Breast epithelium (tissue), 4 donors: ENCODE measurements at regions not wholly inside any gene's neighbourhood (a gene's known extent, or its start where the extent isn't known, plus 50 kb on each side); places are given as distances from the start of the nearest gene placed in this dataset.

ENCODE experiments used
- DNase-seq, 2 donors: peaks; one replicate each; pipeline ENCODE4 v3.0.0-alpha.2; 2019; ENCODE audit warnings: low spot score in 2 of 2
- H3K27ac ChIP-seq, 2 donors: fragments of 200-600 bp; sonication (generic) in 1 of 2; one replicate each; pipeline ENCODE4 v1.5.1; 2016 to 2019; ENCODE audit warnings: mild to moderate bottlenecking in 1 of 2
- H3K27me3 ChIP-seq, 2 donors: fragments of 200-600 bp; sonication (generic) in 1 of 2; one replicate each; pipeline versions ENCODE4 v1.5.1 to v1.6.0; 2017 to 2019; ENCODE audit warnings: control low read depth in 1 of 2, mild to moderate bottlenecking in 1 of 2
- H3K36me3 ChIP-seq: fragments of 200-600 bp; one replicate; pipeline ENCODE4 v1.5.1; 2019
- H3K4me1 ChIP-seq, 2 donors: fragments of 200-600 bp; sonication (generic); one replicate each; pipeline ENCODE4 v1.5.1; 2016 to 2019; ENCODE audit warnings: control low read depth in 1 of 2
- H3K4me3 ChIP-seq, 3 donors: fragments of 200-600 bp; sonication (generic); 1 replicate in 2 of 3; 2 replicates in 1 of 3; pipeline ENCODE4 v1.5.1; 2016 to 2019; ENCODE audit warnings: mild to moderate bottlenecking in 3 of 3, moderate library complexity in 2 of 3
- H3K9me3 ChIP-seq, 2 donors: fragments of 200-600 bp; sonication (generic) in 1 of 2; one replicate each; pipeline ENCODE4 v1.5.1; 2016 to 2019; ENCODE audit warnings: control low read depth in 1 of 2
- POLR2A ChIP-seq: fragments of 450-650 bp; IDR thresholded peaks from one replicate; pipeline ENCODE4 v1.6.1; 2016; ENCODE audit warnings: antibody characterized with exemption, mild to moderate bottlenecking, moderate library complexity
- POLR2AphosphoS5 ChIP-seq, 3 donors: sonication (generic); formaldehyde crosslinking; IDR thresholded peaks; one replicate each; pipeline ENCODE4 v1.6.1; 2017; ENCODE audit warnings: antibody characterized with exemption in 3 of 3
- intact Hi-C: fragments of 100-400 bp; cut with DNase I; formaldehyde crosslinking; loops from one replicate; pipeline ENCODE4 v1.15.1; 2023; ENCODE audit warnings: low total_unique reads
- TF ChIP-seq, protein P1 (sequence below), 3 donors: fragments of 450-650 bp; IDR thresholded peaks; one replicate each; pipeline ENCODE4 v1.5.1; 2016 to 2017; ENCODE audit warnings: antibody characterized with exemption in 3 of 3, mild to moderate bottlenecking in 3 of 3, moderate library complexity in 3 of 3

DNA sequence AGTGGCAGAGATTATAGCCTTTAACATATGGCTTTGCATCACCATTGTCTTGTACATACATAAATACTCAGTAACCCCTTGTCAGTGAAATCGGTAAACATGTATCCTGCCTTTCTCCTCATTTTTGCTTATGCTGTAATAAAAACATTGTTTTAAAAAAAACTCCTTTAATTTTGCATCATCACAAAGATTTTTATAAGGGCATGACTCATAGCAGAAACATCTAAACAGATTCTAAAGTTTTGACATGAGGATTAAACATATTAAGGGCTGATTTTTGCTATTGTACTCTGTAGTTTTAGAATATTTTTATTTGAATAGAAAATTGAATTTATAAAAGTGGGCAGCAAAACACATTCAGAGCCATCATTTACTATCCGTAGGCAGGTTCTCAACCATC is 275.9 kb downstream of the ZIC4 start:
- H3K9me3 ChIP-seq: peaks cover 0 to 22% of the 10 kb centered on the region in 2 donors
- intact Hi-C loops: no loop called here
- H3K27ac ChIP-seq: no peak overlapping the region
- TF ChIP-seq, protein P1, sequence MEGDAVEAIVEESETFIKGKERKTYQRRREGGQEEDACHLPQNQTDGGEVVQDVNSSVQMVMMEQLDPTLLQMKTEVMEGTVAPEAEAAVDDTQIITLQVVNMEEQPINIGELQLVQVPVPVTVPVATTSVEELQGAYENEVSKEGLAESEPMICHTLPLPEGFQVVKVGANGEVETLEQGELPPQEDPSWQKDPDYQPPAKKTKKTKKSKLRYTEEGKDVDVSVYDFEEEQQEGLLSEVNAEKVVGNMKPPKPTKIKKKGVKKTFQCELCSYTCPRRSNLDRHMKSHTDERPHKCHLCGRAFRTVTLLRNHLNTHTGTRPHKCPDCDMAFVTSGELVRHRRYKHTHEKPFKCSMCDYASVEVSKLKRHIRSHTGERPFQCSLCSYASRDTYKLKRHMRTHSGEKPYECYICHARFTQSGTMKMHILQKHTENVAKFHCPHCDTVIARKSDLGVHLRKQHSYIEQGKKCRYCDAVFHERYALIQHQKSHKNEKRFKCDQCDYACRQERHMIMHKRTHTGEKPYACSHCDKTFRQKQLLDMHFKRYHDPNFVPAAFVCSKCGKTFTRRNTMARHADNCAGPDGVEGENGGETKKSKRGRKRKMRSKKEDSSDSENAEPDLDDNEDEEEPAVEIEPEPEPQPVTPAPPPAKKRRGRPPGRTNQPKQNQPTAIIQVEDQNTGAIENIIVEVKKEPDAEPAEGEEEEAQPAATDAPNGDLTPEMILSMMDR (IDR thresholded peaks at IDR 0.05): no peak
- TF ChIP-seq POLR2A (no peak), POLR2AphosphoS5 (IDR thresholded peaks at IDR 0.05) (no peak)
- H3K4me1 ChIP-seq: no peaks in the 10 kb centered on the region
- no peaks in the 10 kb centered on the region for H3K27me3 ChIP-seq
- no peak for DNase-seq
- H3K36me3 ChIP-seq: no peaks in the 10 kb centered on the region
- H3K4me3 ChIP-seq: no peak overlapping the region

DNA sequence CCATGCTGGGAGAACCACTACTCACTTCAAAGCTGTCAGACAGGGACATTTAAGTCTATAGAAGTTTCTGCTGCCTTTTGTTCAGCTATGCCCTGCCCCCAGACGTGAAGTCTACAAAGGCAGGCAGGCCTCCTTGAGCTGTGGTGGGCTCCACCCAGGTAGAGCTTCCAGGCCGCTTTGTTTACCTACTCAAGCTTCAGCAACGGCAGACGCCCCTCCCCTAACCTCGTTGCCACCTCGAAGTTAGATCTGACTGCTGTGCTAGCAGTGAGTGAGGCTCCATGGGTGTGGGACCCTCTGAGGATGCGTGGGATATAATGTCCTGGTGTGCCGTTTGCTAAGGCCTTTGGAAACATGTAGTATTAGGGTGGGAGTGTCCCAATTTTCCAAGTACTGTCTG is 276.7 kb downstream of the ZIC4 start:
- TF ChIP-seq, protein P1 (IDR thresholded peaks at IDR 0.05): no peak
- TF ChIP-seq POLR2AphosphoS5 (IDR thresholded peaks at IDR 0.05) (no peak), POLR2A (no peak)

DNA sequence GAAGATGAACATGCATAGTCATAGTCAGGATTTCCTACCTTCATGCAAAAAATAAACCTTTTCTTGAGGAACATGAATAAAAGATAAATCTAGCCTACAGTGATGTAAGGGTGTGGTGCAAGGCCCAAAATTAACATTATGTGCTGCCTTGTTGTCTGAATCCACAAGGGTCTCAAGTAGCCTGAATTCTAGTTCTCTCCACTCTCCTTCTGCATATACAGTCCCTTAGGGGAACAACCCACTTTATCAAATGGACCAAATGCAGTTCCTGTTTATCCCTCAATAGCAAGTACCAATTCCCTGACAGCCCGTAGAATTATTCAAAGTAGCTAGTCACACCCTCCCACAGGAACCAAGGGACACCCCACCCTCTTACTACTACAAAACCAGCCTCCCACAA is 284.0 kb downstream of the ZIC4 start:
- Histone ChIP-seq H3K9me3 (no peaks in the 10 kb centered on the region), H3K4me3 (no peak overlapping the region)
- DNase-seq: no peak

More for the DNA sequence above, 276.7 kb downstream of the ZIC4 start:
- Histone ChIP-seq H3K4me1 (no peaks in the 10 kb centered on the region), H3K4me3 (no peak overlapping the region), H3K27me3 (no peaks in the 10 kb centered on the region), H3K9me3 (peaks cover 0 to 22% of the 10 kb centered on the region in 2 donors), H3K36me3 (no peaks in the 10 kb centered on the region), H3K27ac (no peak overlapping the region)
- intact Hi-C loops: no loop called here
- no peak for DNase-seq

DNA sequence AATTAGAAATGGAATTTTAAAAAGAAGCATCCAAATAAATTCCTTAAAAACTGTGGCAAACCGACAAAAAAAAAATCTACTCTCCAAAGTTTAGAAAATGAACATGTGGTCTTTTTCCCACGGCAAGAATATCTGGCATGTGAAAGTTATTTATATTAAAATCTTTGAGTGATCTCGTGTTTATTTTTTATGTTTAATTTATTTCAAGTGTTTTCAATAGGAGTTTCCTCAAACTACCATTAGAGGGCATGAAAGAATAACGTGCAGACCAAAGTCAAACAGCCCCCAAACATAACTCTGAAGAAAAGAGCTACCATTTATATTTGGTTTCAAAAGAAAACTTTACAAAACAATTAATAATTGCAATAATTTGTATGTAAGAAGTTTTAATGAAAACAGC is 286.4 kb downstream of the ZIC4 start:
- intact Hi-C loops: no loop called here
- Histone ChIP-seq H3K4me1 (no peaks in the 10 kb centered on the region), H3K27ac (no peak overlapping the region), H3K36me3 (no peaks in the 10 kb centered on the region), H3K27me3 (no peaks in the 10 kb centered on the region), H3K4me3 (no peak overlapping the region), H3K9me3 (no peaks in the 10 kb centered on the region)
- TF ChIP-seq, protein P1 (IDR thresholded peaks at IDR 0.05): no peak
- TF ChIP-seq POLR2A (no peak), POLR2AphosphoS5 (IDR thresholded peaks at IDR 0.05) (no peak)
- no peak for DNase-seq

More for the DNA sequence above, 284.0 kb downstream of the ZIC4 start:
- Histone ChIP-seq H3K27me3 (no peaks in the 10 kb centered on the region), H3K36me3 (no peaks in the 10 kb centered on the region), H3K4me1 (no peaks in the 10 kb centered on the region), H3K27ac (no peak overlapping the region)
- TF ChIP-seq, protein P1 (IDR thresholded peaks at IDR 0.05): no peak
- TF ChIP-seq POLR2A: no peak
- no peak for TF ChIP-seq POLR2AphosphoS5 (IDR thresholded peaks at IDR 0.05)
- intact Hi-C loops: no loop called here

DNA sequence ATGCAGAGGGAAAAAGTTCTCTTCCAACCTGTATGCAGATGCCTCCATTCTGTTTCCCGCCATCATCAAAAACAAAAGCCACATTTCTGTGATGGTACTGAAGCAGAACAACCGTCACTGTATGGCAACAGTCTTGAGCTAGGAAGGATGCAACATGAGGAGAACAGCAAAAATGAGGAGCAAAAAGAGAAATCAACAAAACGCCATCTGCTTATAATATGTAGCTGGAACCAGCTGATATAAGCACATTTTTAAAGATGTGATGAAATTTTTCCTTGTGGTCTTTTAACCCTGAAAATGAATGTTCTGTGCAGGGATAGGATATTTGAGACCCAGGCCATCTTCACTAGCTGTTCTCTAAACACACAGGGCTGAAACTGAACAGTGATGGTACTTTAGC is 287.0 kb downstream of the ZIC4 start:
- Histone ChIP-seq H3K4me1 (no peaks in the 10 kb centered on the region), H3K36me3 (no peaks in the 10 kb centered on the region), H3K27me3 (no peaks in the 10 kb centered on the region), H3K9me3 (no peaks in the 10 kb centered on the region), H3K4me3 (no peak overlapping the region), H3K27ac (no peak overlapping the region)
- TF ChIP-seq POLR2A: no peak
- TF ChIP-seq POLR2AphosphoS5 (IDR thresholded peaks at IDR 0.05): no peak
- TF ChIP-seq, protein P1 (IDR thresholded peaks at IDR 0.05): no peak
- intact Hi-C loops: no loop called here
- DNase-seq: no peak
